MM.1S (cell line): ENCODE measurements at regions not wholly inside any gene's neighbourhood (a gene's known extent, or its start where the extent isn't known, plus 50 kb on each side); places are given as distances from the start of the nearest gene placed in this dataset.
"Not testable (repeated sequence)": the region's sequence is repeated elsewhere in the genome, so short reads cannot be mapped to it uniquely, and the experiment has no call there.

Source experiments
- DNase-seq: peaks from one replicate; pipeline ENCODE4 v3.0.0-alpha.2; 2015
- H2AFZ ChIP-seq: fragments of 300-600 bp; sonication (generic); 2 replicates; pipeline ENCODE4 v1.6.0; 2016; ENCODE audit warnings: antibody characterized with exemption, low read length
- H3F3A ChIP-seq: fragments of 300-600 bp; sonication (generic); 2 replicates; pipeline ENCODE4 v1.6.1; 2016; ENCODE audit warnings: mild to moderate bottlenecking, antibody characterized with exemption, low read length, moderate library complexity, mixed read lengths; ENCODE audit not compliant: insufficient read depth
- H3K27ac ChIP-seq: fragments of 300-600 bp; sonication (generic); 2 replicates; pipeline ENCODE4 v1.5.1; 2016; ENCODE audit warnings: mild to moderate bottlenecking, low read length
- H3K27me3 ChIP-seq: fragments of 300-600 bp; sonication (generic); replicated peaks from 2 replicates; pipeline ENCODE4 v1.6.0; 2016; ENCODE audit warnings: low read length; ENCODE audit not compliant: insufficient read depth
- H3K36me3 ChIP-seq: fragments of 300-600 bp; sonication (generic); replicated peaks from 2 replicates; pipeline ENCODE4 v1.6.1; 2016; ENCODE audit warnings: mild to moderate bottlenecking, low read length, mixed read lengths; ENCODE audit not compliant: insufficient read depth
- H3K4me1 ChIP-seq: fragments of 300-600 bp; sonication (generic); 2 replicates; pipeline ENCODE4 v1.6.1; 2016; ENCODE audit warnings: low read length, mixed read lengths
- H3K4me2 ChIP-seq: fragments of 300-600 bp; sonication (generic); 2 replicates; pipeline ENCODE4 v1.6.0; 2016; ENCODE audit warnings: low read depth, low read length
- H3K4me3 ChIP-seq: fragments of 300-600 bp; sonication (generic); 2 replicates; pipeline ENCODE4 v1.5.1; 2016; ENCODE audit warnings: low read length, mixed read lengths
- H3K79me2 ChIP-seq: fragments of 300-600 bp; sonication (generic); 2 replicates; pipeline ENCODE4 v1.6.1; 2016; ENCODE audit warnings: mixed run types, low read length, mixed read lengths
- H3K9ac ChIP-seq: fragments of 300-600 bp; sonication (generic); 2 replicates; pipeline ENCODE4 v1.6.1; 2016; ENCODE audit warnings: low read length, mixed read lengths
- H3K9me2 ChIP-seq: fragments of 300-600 bp; sonication (generic); replicated peaks from 2 replicates; pipeline ENCODE4 v1.6.1; 2016; ENCODE audit warnings: mild to moderate bottlenecking, low read length, mixed read lengths; ENCODE audit not compliant: insufficient read depth
- H3K9me3 ChIP-seq: fragments of 300-600 bp; sonication (generic); replicated peaks from 2 replicates; pipeline ENCODE4 v1.6.1; 2016; ENCODE audit warnings: mild to moderate bottlenecking, low read length, mixed read lengths; ENCODE audit not compliant: insufficient read depth
- H4K20me1 ChIP-seq: fragments of 300-600 bp; sonication (generic); 2 replicates; pipeline ENCODE4 v1.6.1; 2016; ENCODE audit warnings: mild to moderate bottlenecking, low read length, moderate library complexity, mixed read lengths; ENCODE audit not compliant: insufficient read depth
- EZH2 ChIP-seq: fragments of 300-600 bp; sonication (generic); optimal IDR thresholded peaks from 2 replicates; pipeline ENCODE3; 2017; ENCODE audit warnings: low read depth, mild to moderate bottlenecking, antibody characterized with exemption, low read length, mixed read lengths
- EZH2phosphoT487 ChIP-seq: fragments of 300-600 bp; sonication (generic); IDR thresholded peaks from 2 replicates; pipeline ENCODE4 v1.6.1; 2018; ENCODE audit warnings: antibody characterized with exemption, low read length
- TF ChIP-seq, protein P1 (sequence below): fragments of 300-600 bp; sonication (generic); IDR thresholded peaks from 2 replicates; pipeline ENCODE4 v1.5.1; 2016; ENCODE audit warnings: antibody characterized with exemption, low read length, mixed read lengths

DNA sequence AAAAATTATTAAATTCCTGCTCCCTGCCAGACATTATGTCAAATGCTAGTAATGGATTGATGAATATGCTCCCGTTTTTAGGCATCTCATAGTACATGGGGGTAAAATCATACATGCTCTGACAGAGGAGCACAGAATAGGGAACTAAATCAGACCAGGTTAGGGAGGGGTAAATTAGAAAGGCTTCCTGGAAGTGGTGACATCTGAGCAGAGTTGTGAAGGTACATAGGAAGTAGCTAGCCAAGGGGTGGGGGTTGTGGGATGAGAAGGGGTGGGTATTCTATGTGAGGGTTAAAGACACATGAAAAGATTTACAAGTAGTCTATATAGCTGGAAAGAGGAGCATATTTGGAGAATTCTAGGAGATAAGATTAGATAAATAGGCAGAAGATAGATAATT is 171.7 kb upstream of the FBXO33 start:
- Histone ChIP-seq H3K79me2 (no peaks in the 10 kb centered on the region), H3K9ac (no peak overlapping the region), H3K4me3 (no peak overlapping the region), H2AFZ (no peak overlapping the region), H3K9me2 (no peaks in the 10 kb centered on the region), H4K20me1 (no peaks in the 10 kb centered on the region), H3K27me3 (no peaks in the 10 kb centered on the region), H3K4me1 (no peaks in the 10 kb centered on the region), H3K9me3 (no peaks in the 10 kb centered on the region), H3F3A (no peaks in the 10 kb centered on the region), H3K36me3 (no peaks in the 10 kb centered on the region), H3K4me2 (no peak overlapping the region), H3K27ac (no peak overlapping the region)
- DNase-seq, result no peak
- TF ChIP-seq, protein P1, sequence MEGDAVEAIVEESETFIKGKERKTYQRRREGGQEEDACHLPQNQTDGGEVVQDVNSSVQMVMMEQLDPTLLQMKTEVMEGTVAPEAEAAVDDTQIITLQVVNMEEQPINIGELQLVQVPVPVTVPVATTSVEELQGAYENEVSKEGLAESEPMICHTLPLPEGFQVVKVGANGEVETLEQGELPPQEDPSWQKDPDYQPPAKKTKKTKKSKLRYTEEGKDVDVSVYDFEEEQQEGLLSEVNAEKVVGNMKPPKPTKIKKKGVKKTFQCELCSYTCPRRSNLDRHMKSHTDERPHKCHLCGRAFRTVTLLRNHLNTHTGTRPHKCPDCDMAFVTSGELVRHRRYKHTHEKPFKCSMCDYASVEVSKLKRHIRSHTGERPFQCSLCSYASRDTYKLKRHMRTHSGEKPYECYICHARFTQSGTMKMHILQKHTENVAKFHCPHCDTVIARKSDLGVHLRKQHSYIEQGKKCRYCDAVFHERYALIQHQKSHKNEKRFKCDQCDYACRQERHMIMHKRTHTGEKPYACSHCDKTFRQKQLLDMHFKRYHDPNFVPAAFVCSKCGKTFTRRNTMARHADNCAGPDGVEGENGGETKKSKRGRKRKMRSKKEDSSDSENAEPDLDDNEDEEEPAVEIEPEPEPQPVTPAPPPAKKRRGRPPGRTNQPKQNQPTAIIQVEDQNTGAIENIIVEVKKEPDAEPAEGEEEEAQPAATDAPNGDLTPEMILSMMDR, result no peak
- no peak for TF ChIP-seq EZH2
- TF ChIP-seq EZH2phosphoT487, result no peak

DNA sequence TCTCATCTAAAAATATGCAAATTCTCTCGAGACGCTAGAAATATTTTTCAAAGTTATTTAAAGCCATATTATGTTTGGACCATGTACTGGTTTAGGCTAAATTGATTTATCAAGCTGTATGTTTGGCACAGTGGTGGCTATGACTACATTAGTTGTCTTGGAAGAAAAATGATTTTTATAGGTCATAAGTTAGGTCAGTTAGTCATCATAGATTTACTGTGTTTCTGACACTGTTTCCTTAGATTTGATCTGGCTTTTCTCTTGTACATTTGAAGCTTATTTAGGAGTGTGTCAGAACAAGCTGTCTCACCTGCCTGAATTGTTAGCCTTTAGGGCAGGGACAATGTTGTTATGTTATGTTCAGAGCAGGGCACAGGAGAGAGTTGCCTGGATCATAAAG is 161.1 kb upstream of the FBXO33 start:
- DNase-seq, result no peak
- no peaks in the 10 kb centered on the region for H3K36me3 ChIP-seq
- H4K20me1 ChIP-seq, result no peaks in the 10 kb centered on the region
- no peaks in the 10 kb centered on the region for H3K9me2 ChIP-seq
- no peaks in the 10 kb centered on the region for H3K9me3 ChIP-seq
- no peak overlapping the region for H3K27ac ChIP-seq
- H3K9ac ChIP-seq, result no peak overlapping the region
- no peaks in the 10 kb centered on the region for H3K79me2 ChIP-seq
- no peak overlapping the region for H3K4me2 ChIP-seq
- H3K27me3 ChIP-seq, result no peaks in the 10 kb centered on the region
- H3F3A ChIP-seq, result no peaks in the 10 kb centered on the region
- H2AFZ ChIP-seq, result no peak overlapping the region
- TF ChIP-seq, protein P1, result no peak
- no peak for TF ChIP-seq EZH2
- no peak for TF ChIP-seq EZH2phosphoT487
- no peaks in the 10 kb centered on the region for H3K4me1 ChIP-seq
- no peak overlapping the region for H3K4me3 ChIP-seq

DNA sequence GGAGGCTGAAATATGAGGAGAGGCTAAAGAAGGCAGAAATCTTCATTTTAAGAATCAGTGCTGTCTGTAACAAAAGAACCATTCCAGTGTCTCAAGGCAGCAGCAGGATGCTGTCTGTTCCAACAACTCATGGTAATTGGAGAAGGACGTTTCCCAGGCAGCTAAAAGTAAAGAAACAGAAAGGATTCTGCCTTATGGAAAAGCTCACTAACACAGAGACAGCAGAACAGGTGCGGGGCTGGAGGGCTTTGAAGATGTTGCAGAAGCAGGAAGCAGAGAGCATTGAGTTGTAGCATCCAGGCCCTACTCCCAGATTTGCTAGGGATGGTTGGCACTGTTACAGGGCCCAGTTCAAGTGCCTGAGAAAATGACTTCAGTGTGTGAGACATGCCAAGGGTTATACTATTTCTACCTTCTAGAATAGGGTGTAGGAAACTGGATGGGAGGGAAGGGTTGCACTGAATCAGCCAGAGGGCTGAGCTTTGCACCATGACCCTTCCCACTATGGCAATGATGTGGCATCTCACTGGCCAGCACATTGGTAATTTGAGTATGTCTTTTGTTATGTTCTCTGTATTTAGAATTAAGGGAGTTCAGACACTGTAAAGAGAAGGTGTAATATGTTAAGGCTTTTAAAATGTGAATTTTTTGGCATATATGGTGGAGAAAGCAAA is 160.0 kb upstream of the FBXO33 start:
- TF ChIP-seq EZH2phosphoT487 (no peak), EZH2 (no peak)
- TF ChIP-seq, protein P1, result no peak
- Histone ChIP-seq H3F3A (no peaks in the 10 kb centered on the region), H4K20me1 (no peaks in the 10 kb centered on the region)

DNA sequence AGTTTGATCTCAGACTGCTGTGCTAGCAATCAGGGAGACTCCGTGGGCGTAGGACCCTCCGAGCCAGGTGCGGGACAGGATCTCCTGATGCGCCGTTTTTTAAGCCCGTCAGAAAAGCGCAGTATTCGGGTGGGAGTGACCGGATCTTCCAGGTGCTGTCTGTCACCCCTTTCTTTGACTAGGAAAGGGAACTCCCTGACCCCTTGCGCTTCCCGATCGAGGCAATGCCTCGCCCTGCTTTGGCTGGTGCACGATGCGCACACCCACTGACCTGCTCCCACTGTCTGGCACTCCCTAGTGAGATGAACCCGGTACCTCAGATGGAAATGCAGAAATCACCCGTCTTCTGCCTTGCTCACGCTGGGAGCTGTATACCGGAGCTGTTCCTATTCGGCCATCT is 157.6 kb upstream of the FBXO33 start:
- H3K9me2 ChIP-seq, H3K9me3 ChIP-seq, H2AFZ ChIP-seq, H3K79me2 ChIP-seq, H3K9ac ChIP-seq, DNase-seq, H3K27ac ChIP-seq, H3K36me3 ChIP-seq, H3F3A ChIP-seq, H3K4me1 ChIP-seq, H4K20me1 ChIP-seq, H3K4me3 ChIP-seq, H3K4me2 ChIP-seq, H3K27me3 ChIP-seq: not testable (repeated sequence)

More for the DNA sequence above, 160.0 kb upstream of the FBXO33 start:
- Histone ChIP-seq H3K4me1 (no peaks in the 10 kb centered on the region), H3K9ac (no peak overlapping the region), H2AFZ (no peak overlapping the region), H3K9me3 (no peaks in the 10 kb centered on the region), H3K36me3 (no peaks in the 10 kb centered on the region), H3K27ac (no peak overlapping the region), H3K79me2 (no peaks in the 10 kb centered on the region), H3K27me3 (no peaks in the 10 kb centered on the region), H3K4me3 (no peak overlapping the region), H3K4me2 (no peak overlapping the region), H3K9me2 (no peaks in the 10 kb centered on the region)
- DNase-seq, result no peak
